CD14-positive monocyte (primary cell): ENCODE measurements at regions not wholly inside any gene's neighbourhood (a gene's known extent, or its start where the extent isn't known, plus 50 kb on each side); places are given as distances from the start of the nearest gene placed in this dataset.
"Not testable (repeated sequence)": the region's sequence is repeated elsewhere in the genome, so short reads cannot be mapped to it uniquely, and the experiment has no call there.

Experiments used
- DNase-seq, 3 donors: peaks; one replicate each; pipeline ENCODE4 v3.0.0-alpha.2; 2011 to 2022
- H2AFZ ChIP-seq: 2 replicates; pipeline ENCODE4 v1.6.0; 2012; ENCODE audit warnings: mild to moderate bottlenecking, low read depth, low read length, inconsistent platforms; ENCODE audit not compliant: insufficient read depth, poor library complexity, severe bottlenecking
- H3K27ac ChIP-seq, 2 donors: 1 replicate in 1 of 2; 2 replicates in 1 of 2; pipeline ENCODE4 v1.5.1; 2012 to 2013; ENCODE audit warnings: low read length in 2 of 2, control low read depth in 1 of 2, inconsistent platforms in 1 of 2, low read depth in 1 of 2, mild to moderate bottlenecking in 1 of 2
- H3K27me3 ChIP-seq, 2 donors: one replicate each; pipeline versions ENCODE4 v1.6.0 to v1.6.1; 2011 to 2013; ENCODE audit warnings: low read length in 2 of 2; ENCODE audit not compliant: control insufficient read depth in 2 of 2, insufficient read depth in 2 of 2
- H3K36me3 ChIP-seq, 2 donors: replicated peaks in 1 of 2; 1 replicate in 1 of 2; 2 replicates in 1 of 2; pipeline versions ENCODE4 v1.5.1 to v1.6.1; 2012 to 2013; ENCODE audit warnings: low read length in 2 of 2, control low read depth in 1 of 2, inconsistent platforms in 1 of 2, mild to moderate bottlenecking in 1 of 2; ENCODE audit not compliant: insufficient read depth in 2 of 2, control insufficient read depth in 1 of 2
- H3K4me1 ChIP-seq, 2 donors: 1 replicate in 1 of 2; 2 replicates in 1 of 2; pipeline versions ENCODE4 v1.5.1 to v1.6.1; 2012 to 2013; ENCODE audit warnings: low read length in 2 of 2, control low read depth in 1 of 2, inconsistent platforms in 1 of 2, mild to moderate bottlenecking in 1 of 2, moderate library complexity in 1 of 2; ENCODE audit not compliant: insufficient read depth in 2 of 2, control insufficient read depth in 1 of 2
- H3K4me2 ChIP-seq: replicated peaks from 2 replicates; pipeline ENCODE3; 2012; ENCODE audit warnings: low read length, moderate library complexity, mild to moderate bottlenecking; ENCODE audit not compliant: poor library complexity, severe bottlenecking; ENCODE audit errors: extremely low read depth
- H3K4me3 ChIP-seq, 3 experiments: fragments of 200-600 bp in 1 of 3; sonication (generic) in 1 of 3; replicated peaks in 1 of 3; 1 replicate in 2 of 3; 2 replicates in 1 of 3; pipeline ENCODE4 v1.5.1; 2011 to 2013; ENCODE audit warnings: low read length in 3 of 3, mild to moderate bottlenecking in 3 of 3, control low read depth in 2 of 3, low read depth in 2 of 3, inconsistent platforms in 1 of 3, moderate library complexity in 1 of 3
- H3K79me2 ChIP-seq: 2 replicates; pipeline ENCODE4 v1.6.0; 2012; ENCODE audit warnings: mild to moderate bottlenecking, control low read depth, inconsistent platforms, low read length, moderate library complexity; ENCODE audit not compliant: insufficient read depth
- H3K9ac ChIP-seq: 2 replicates; pipeline ENCODE4 v1.6.0; 2017; ENCODE audit warnings: low read length, mild to moderate bottlenecking; ENCODE audit not compliant: insufficient read depth, poor library complexity, severe bottlenecking
- H3K9me3 ChIP-seq, 2 donors: replicated peaks in 1 of 2; 1 replicate in 1 of 2; 2 replicates in 1 of 2; pipeline versions ENCODE4 v1.5.1 to v1.6.1; 2012 to 2013; ENCODE audit warnings: low read length in 2 of 2, control low read depth in 1 of 2; ENCODE audit not compliant: control insufficient read depth in 1 of 2, insufficient read depth in 1 of 2
- H4K20me1 ChIP-seq: 2 replicates; pipeline ENCODE4 v1.6.0; 2012; ENCODE audit warnings: mild to moderate bottlenecking, low read length, control low read depth, moderate library complexity; ENCODE audit not compliant: insufficient read depth
- H3K27ac Mint-ChIP-seq, 7 donors: one replicate each; pipeline ENCODE4 v1.8.0; 2020; ENCODE audit warnings: mild to moderate bottlenecking in 7 of 7, mixed read lengths in 7 of 7, moderate library complexity in 6 of 7, inconsistent platforms in 2 of 7
- H3K27me3 Mint-ChIP-seq, 3 donors: one replicate each; pipeline ENCODE4 v1.8.0; 2021 to 2022; ENCODE audit warnings: low read depth in 3 of 3, mild to moderate bottlenecking in 3 of 3, mixed read lengths in 3 of 3, moderate library complexity in 3 of 3, inconsistent platforms in 1 of 3
- H3K36me3 Mint-ChIP-seq, 2 donors: one replicate each; pipeline ENCODE4 v1.8.0; 2020; ENCODE audit warnings: mixed read lengths in 2 of 2, inconsistent platforms in 1 of 2, mild to moderate bottlenecking in 1 of 2
- H3K4me1 Mint-ChIP-seq: one replicate; pipeline ENCODE4 v1.8.0; 2020; ENCODE audit warnings: mild to moderate bottlenecking, mixed read lengths
- H3K4me3 Mint-ChIP-seq, 2 donors: one replicate each; pipeline ENCODE4 v1.8.0; 2020; ENCODE audit warnings: mild to moderate bottlenecking in 2 of 2, mixed read lengths in 2 of 2, moderate library complexity in 1 of 2
- H3K9me3 Mint-ChIP-seq, 7 donors: one replicate each; pipeline ENCODE4 v1.8.0; 2020 to 2022; ENCODE audit warnings: mixed read lengths in 7 of 7, mild to moderate bottlenecking in 6 of 7, moderate library complexity in 6 of 7, inconsistent platforms in 2 of 7
- WGBS: methylation state at CpG from one replicate; pipeline ENCODE4 v1.1.5; 2013; ENCODE audit warnings: missing lambda C conversion rate; ENCODE audit not compliant: insufficient coverage; 5-methylcytosine and 5-hydroxymethylcytosine counted together
- intact Hi-C, 2 donors: fragments of 100-400 bp; cut with micrococcal nuclease; formaldehyde crosslinking; loops; one replicate each; pipeline versions ENCODE4 v1.15.0 to v1.15.1; 2023
- TF ChIP-seq, protein P1 (sequence below): fragments of 200-600 bp; IDR thresholded peaks from one replicate; pipeline ENCODE4 v1.8.0; 2022; ENCODE audit warnings: antibody characterized with exemption, mild to moderate bottlenecking

DNA sequence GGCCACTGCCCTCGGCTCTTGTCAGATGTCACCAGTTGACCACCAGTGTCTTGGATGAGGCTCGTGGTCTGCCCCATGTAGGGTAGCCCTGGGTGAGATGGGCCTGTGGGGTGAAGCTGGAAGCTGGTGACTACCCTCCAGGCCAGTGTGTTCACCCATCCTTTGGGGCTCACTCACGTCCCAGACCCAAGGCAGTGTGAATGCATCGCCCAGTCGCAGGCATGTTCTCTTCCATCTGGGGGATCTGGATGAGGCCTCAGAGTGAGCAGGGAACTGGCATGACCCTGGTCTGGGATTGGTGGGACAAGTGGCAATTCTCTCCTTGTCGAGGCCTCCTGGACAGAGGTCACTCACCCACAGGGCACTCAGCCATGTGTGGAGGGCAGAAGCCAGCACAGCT is 120.1 kb upstream of the PHACTR3 start:
- Histone ChIP-seq H4K20me1 (no peaks in the 10 kb centered on the region), H3K36me3 (no peaks in the 10 kb centered on the region), H3K4me1 (no peaks in the 10 kb centered on the region), H3K4me2 (no peak overlapping the region), H3K9me3 (no peaks in the 10 kb centered on the region), H3K79me2 (no peaks in the 10 kb centered on the region), H3K9ac (no peak overlapping the region), H3K27ac (no peak overlapping the region), H3K4me3 (no peak overlapping the region), H2AFZ (no peak overlapping the region), H3K27me3 (no peaks in the 10 kb centered on the region)
- WGBS = 87% methylated on average over 6 of the region's 6 CpGs
- Mint-ChIP-seq H3K36me3 (no peaks in the 10 kb centered on the region), H3K27me3 (peaks cover 6 to 14% (median 11%) of the 10 kb centered on the region in 3 donors), H3K4me1 (no peaks in the 10 kb centered on the region), H3K4me3 (no peak overlapping the region), H3K9me3 (peaks cover 0 to 1% (median 0%) of the 10 kb centered on the region in 7 donors), H3K27ac (no peak overlapping the region)
- TF ChIP-seq, protein P1, sequence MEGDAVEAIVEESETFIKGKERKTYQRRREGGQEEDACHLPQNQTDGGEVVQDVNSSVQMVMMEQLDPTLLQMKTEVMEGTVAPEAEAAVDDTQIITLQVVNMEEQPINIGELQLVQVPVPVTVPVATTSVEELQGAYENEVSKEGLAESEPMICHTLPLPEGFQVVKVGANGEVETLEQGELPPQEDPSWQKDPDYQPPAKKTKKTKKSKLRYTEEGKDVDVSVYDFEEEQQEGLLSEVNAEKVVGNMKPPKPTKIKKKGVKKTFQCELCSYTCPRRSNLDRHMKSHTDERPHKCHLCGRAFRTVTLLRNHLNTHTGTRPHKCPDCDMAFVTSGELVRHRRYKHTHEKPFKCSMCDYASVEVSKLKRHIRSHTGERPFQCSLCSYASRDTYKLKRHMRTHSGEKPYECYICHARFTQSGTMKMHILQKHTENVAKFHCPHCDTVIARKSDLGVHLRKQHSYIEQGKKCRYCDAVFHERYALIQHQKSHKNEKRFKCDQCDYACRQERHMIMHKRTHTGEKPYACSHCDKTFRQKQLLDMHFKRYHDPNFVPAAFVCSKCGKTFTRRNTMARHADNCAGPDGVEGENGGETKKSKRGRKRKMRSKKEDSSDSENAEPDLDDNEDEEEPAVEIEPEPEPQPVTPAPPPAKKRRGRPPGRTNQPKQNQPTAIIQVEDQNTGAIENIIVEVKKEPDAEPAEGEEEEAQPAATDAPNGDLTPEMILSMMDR = no peak
- no peak for DNase-seq
- intact Hi-C loops = no loop called here

DNA sequence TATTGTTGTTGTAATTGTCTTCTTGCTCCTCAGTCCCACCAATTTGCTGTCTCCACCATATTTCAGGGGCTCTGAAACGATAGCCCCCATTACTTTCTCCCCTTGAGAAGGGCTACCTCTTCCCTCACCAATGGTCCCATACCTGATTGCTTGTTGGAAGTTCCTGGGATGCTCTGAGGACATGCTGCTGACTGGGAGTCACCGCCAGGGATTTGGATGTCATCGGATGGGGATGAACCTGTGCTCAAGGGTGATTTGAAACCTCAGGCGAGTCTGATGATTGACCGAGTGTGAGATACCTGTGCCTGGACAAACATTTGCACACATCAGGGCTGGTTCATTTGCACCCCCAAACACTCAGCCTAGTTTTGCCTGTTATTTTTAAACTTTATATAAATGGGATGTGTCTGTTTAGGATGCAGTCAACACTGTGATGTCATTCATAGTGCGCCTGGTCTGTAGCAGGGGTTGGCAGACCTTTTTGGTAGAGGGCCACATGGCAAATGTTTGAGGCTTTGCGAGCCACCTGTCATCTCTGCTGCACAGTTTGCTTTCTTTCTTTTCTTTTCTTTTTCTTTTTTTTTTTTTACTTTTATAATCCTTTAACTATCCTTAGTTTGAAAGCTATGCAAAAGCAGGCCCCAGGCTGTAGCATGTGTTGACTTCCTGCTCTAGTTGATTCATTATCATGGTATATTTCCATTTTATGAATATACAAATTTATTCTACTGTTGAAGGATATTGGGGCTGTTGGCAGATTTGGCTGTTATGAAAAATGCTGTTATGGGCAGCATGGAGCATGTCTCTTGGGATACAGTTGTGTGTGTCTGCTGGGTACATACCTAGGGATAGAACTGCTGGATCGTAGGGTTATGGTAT is 118.5 kb upstream of the PHACTR3 start:
- 95% methylated on average over 4 of the region's 8 CpGs for WGBS
- H3K4me1 ChIP-seq = no peaks in the 10 kb centered on the region
- DNase-seq = no peak

GRCh38 chr20:59488459-59488858 is 115.9 kb upstream of the PHACTR3 start:
- H3K79me2 ChIP-seq, H3K27me3 Mint-ChIP-seq, H3K27me3 ChIP-seq, H3K27ac Mint-ChIP-seq, H3K4me3 ChIP-seq, H3K9ac ChIP-seq, H3K4me2 ChIP-seq, H3K9me3 ChIP-seq, H3K27ac ChIP-seq, H3K36me3 ChIP-seq, H3K4me1 ChIP-seq, H2AFZ ChIP-seq, H3K36me3 Mint-ChIP-seq, H3K4me1 Mint-ChIP-seq, H3K4me3 Mint-ChIP-seq, H4K20me1 ChIP-seq, DNase-seq, H3K9me3 Mint-ChIP-seq, intact Hi-C loops: not testable (repeated sequence)
- WGBS = 80% methylated on average over 2 of the region's 6 CpGs

More for the DNA sequence above, 118.5 kb upstream of the PHACTR3 start:
- H3K4me1 Mint-ChIP-seq = no peaks in the 10 kb centered on the region
- Histone ChIP-seq H3K4me3 (no peak overlapping the region), H3K4me2 (no peak overlapping the region), H4K20me1 (no peaks in the 10 kb centered on the region), H3K36me3 (no peaks in the 10 kb centered on the region), H3K27ac (no peak overlapping the region), H3K79me2 (no peaks in the 10 kb centered on the region), H2AFZ (no peak overlapping the region), H3K27me3 (no peaks in the 10 kb centered on the region), H3K9me3 (no peaks in the 10 kb centered on the region), H3K9ac (no peak overlapping the region)
- H3K36me3 Mint-ChIP-seq = no peaks in the 10 kb centered on the region
- H3K27me3 Mint-ChIP-seq = peaks cover 6 to 10% (median 7%) of the 10 kb centered on the region in 3 donors
- no peak overlapping the region for H3K4me3 Mint-ChIP-seq
- intact Hi-C loops = no loop called here
- H3K27ac Mint-ChIP-seq = no peak overlapping the region
- TF ChIP-seq, protein P1 = no peak
- no peaks in the 10 kb centered on the region for H3K9me3 Mint-ChIP-seq
